DND-41 (cell line): ENCODE measurements at regions not wholly inside any gene's neighbourhood (a gene's known extent, or its start where the extent isn't known, plus 50 kb on each side); places are given as distances from the start of the nearest gene placed in this dataset.

Experiments used
- ATAC-seq: fragments of 200-7000 bp; cut with Tn5 transposase; 3 replicates; pipeline ENCODE4 v1.9.1; 2021; ENCODE audit warnings: low read depth; ENCODE audit not compliant: insufficient read depth
- DNase-seq: peaks from one replicate; pipeline ENCODE4 v3.0.0-alpha.2; 2020
- H2AFZ ChIP-seq: 2 replicates; pipeline ENCODE4 v1.6.0; 2012; ENCODE audit warnings: low read depth, low read length
- H3K27ac ChIP-seq: 2 replicates; pipeline ENCODE4 v1.5.1; 2012; ENCODE audit warnings: low read length, inconsistent platforms
- H3K27me3 ChIP-seq: fragments of 200-600 bp; sonication (generic); 2 replicates; pipeline ENCODE4 v1.6.0; 2012; ENCODE audit warnings: low read length, mild to moderate bottlenecking, inconsistent platforms; ENCODE audit not compliant: insufficient read depth, poor library complexity
- H3K36me3 ChIP-seq: 2 replicates; pipeline ENCODE4 v1.5.1; 2012; ENCODE audit warnings: low read length, inconsistent platforms; ENCODE audit not compliant: insufficient read depth
- H3K4me1 ChIP-seq: 2 replicates; pipeline ENCODE4 v1.5.1; 2012; ENCODE audit warnings: mild to moderate bottlenecking, low read length; ENCODE audit not compliant: insufficient read depth
- H3K4me2 ChIP-seq: 2 replicates; pipeline ENCODE4 v1.6.0; 2012; ENCODE audit warnings: mild to moderate bottlenecking, moderate library complexity, low read length, inconsistent platforms; ENCODE audit not compliant: insufficient read depth
- H3K4me3 ChIP-seq, 2 experiments: fragments of 200-600 bp in 1 of 2; shearing (Covaris generic) in 1 of 2; 2 replicates each; pipeline ENCODE4 v1.5.1; 2012 to 2016; ENCODE audit warnings: inconsistent platforms in 2 of 2, low read length in 2 of 2, mild to moderate bottlenecking in 2 of 2, low read depth in 1 of 2, moderate library complexity in 1 of 2
- H3K79me2 ChIP-seq: 2 replicates; pipeline ENCODE4 v1.6.0; 2012; ENCODE audit warnings: low read length, inconsistent platforms; ENCODE audit not compliant: insufficient read depth
- H3K9ac ChIP-seq: 2 replicates; pipeline ENCODE4 v1.6.0; 2012; ENCODE audit warnings: low read depth, mild to moderate bottlenecking, inconsistent platforms, low read length, moderate library complexity
- H3K9me3 ChIP-seq: 2 replicates; pipeline ENCODE4 v1.5.1; 2012; ENCODE audit warnings: low read length, moderate library complexity, mild to moderate bottlenecking, inconsistent platforms; ENCODE audit not compliant: insufficient read depth, severe bottlenecking
- H4K20me1 ChIP-seq: 2 replicates; pipeline ENCODE4 v1.6.0; 2012; ENCODE audit warnings: low read length; ENCODE audit not compliant: insufficient read depth
- EZH2 ChIP-seq: IDR thresholded peaks from 3 replicates; pipeline ENCODE4 v1.6.1; 2012; ENCODE audit warnings: borderline replicate concordance, low read depth, mild to moderate bottlenecking, moderate library complexity, low read length, inconsistent platforms; ENCODE audit not compliant: severe bottlenecking
- TF ChIP-seq, protein P1 (sequence below): IDR thresholded peaks from 2 replicates; pipeline ENCODE4 v1.5.1; 2012; ENCODE audit warnings: borderline replicate concordance, low read length, moderate library complexity, mild to moderate bottlenecking; ENCODE audit not compliant: poor library complexity, severe bottlenecking; ENCODE audit errors: extremely low read depth

DNA sequence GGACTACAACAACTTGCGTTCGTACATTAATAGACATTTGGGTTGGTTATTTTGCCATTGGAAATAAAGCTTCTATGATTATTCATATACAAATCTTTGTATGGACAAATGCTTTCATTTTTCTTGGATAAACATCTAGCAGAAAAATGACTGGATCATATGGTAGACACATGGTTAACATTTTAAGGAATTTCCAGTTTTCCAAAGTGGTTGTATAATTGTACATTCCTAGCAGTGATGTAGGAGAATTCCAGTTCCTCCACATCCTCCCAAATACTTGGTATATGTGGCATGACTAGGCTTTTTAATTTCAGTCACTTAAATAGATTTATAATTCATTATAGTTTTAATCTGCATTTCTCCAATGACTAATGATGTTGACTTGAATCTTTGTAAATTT lies 246.2 kb upstream of the NCAM1 start:
- Histone ChIP-seq H3K4me1 (no peaks in the 10 kb centered on the region), H3K9me3 (no peaks in the 10 kb centered on the region), H4K20me1 (no peaks in the 10 kb centered on the region), H3K4me3 (no peak overlapping the region), H3K9ac (no peak overlapping the region), H3K79me2 (no peaks in the 10 kb centered on the region), H2AFZ (no peak overlapping the region), H3K27me3 (no peaks in the 10 kb centered on the region), H3K36me3 (no peaks in the 10 kb centered on the region), H3K4me2 (no peak overlapping the region), H3K27ac (no peak overlapping the region)
- TF ChIP-seq, protein P1, sequence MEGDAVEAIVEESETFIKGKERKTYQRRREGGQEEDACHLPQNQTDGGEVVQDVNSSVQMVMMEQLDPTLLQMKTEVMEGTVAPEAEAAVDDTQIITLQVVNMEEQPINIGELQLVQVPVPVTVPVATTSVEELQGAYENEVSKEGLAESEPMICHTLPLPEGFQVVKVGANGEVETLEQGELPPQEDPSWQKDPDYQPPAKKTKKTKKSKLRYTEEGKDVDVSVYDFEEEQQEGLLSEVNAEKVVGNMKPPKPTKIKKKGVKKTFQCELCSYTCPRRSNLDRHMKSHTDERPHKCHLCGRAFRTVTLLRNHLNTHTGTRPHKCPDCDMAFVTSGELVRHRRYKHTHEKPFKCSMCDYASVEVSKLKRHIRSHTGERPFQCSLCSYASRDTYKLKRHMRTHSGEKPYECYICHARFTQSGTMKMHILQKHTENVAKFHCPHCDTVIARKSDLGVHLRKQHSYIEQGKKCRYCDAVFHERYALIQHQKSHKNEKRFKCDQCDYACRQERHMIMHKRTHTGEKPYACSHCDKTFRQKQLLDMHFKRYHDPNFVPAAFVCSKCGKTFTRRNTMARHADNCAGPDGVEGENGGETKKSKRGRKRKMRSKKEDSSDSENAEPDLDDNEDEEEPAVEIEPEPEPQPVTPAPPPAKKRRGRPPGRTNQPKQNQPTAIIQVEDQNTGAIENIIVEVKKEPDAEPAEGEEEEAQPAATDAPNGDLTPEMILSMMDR, result no peak
- no peak for TF ChIP-seq EZH2
- DNase-seq (no peak), ATAC-seq (no peak)

DNA sequence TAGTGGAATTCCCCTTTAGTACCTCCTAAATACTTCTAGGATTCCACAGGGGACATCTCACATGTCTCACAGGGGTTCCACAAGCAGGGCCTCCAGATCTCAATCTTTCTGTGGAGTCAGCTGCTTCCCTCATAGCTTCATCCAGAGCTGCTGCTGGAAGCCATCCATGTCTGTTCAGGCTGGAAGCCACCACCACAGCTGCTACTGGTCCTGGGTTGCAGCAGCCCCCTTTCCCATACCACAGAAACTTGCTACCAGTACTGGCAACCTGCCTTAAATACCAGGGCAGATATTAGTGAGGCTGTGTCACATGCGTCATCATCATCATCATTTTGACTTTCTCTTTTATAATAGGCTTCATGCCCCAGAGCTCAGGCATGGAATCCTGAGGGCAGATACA lies 242.7 kb upstream of the NCAM1 start:
- Histone ChIP-seq H3K4me1 (no peaks in the 10 kb centered on the region), H3K4me2 (no peak overlapping the region), H4K20me1 (no peaks in the 10 kb centered on the region), H3K27ac (no peak overlapping the region), H3K9ac (no peak overlapping the region), H2AFZ (no peak overlapping the region), H3K9me3 (no peaks in the 10 kb centered on the region), H3K36me3 (no peaks in the 10 kb centered on the region), H3K4me3 (no peak overlapping the region), H3K27me3 (no peaks in the 10 kb centered on the region), H3K79me2 (no peaks in the 10 kb centered on the region)
- no peak for TF ChIP-seq EZH2
- TF ChIP-seq, protein P1, result no peak
- DNase-seq, result no peak
- no peak for ATAC-seq

DNA sequence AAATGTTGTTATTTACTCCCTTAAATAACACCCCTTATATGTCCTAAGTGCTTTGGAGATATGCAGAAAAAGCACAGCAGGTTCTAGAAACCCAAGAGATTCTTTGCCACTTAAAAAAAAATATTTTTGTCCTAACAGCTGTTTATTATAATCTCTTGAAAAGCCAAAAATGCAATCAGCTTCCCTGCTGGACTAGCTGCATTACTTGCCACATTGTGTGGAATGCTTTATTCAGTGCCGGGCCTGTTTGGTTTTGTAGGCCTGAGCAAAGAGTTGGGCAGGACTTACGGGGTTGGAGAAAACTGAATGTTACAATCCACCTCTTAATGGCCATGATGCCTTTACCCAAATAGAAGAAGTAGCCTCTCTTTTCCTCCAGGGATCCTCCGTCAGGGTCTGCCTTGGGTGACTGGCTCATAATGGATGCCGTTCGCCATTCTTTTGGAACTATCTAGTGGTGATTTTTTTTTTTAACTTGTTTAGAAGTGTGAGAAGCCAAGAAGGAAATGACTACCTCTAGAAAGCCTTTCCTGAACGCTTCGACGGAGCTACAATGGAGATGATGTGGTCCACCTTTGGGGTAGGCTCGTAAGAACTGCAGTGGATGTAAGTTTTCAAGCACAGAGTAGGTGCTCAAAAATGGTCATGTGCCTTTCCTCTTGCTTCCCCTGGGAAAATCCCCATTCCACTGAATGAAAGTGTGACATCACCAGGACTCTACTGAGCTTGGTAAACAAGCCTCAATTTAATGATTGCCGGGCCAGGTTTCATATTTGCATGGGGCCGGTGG lies 241.3 kb upstream of the NCAM1 start:
- Histone ChIP-seq H3K4me3 (no peak overlapping the region), H2AFZ (no peak overlapping the region), H3K4me2 (no peak overlapping the region), H3K9me3 (no peaks in the 10 kb centered on the region), H3K9ac (no peak overlapping the region), H4K20me1 (no peaks in the 10 kb centered on the region), H3K27me3 (no peaks in the 10 kb centered on the region), H3K4me1 (no peaks in the 10 kb centered on the region), H3K36me3 (no peaks in the 10 kb centered on the region), H3K79me2 (no peaks in the 10 kb centered on the region), H3K27ac (no peak overlapping the region)
- DNase-seq (no peak), ATAC-seq (no peak)
- TF ChIP-seq, protein P1, result no peak
- TF ChIP-seq EZH2, result no peak

DNA sequence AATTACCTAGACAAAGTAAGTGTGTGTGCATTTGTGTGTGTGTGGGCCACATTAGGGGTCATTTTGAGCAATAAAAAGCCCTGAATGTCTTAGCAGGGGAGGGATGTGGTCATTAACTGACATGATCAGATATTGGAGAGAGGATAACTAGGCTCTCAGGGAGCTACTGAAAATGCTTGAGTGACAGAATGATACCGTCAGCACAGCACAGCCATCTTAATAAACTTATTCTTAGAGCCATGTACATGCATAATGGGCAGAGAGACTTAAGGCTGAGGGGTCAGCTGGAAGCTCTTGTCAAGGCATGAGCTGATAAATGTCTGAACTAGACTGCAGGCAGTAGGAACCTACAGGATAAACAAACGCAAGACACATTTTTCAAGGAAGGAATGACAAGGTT lies 239.1 kb upstream of the NCAM1 start:
- ATAC-seq (no peak), DNase-seq (no peak)
- TF ChIP-seq EZH2, result no peak
- TF ChIP-seq, protein P1, result no peak
- Histone ChIP-seq H3K36me3 (no peaks in the 10 kb centered on the region), H3K4me2 (no peak overlapping the region), H3K27ac (no peak overlapping the region), H3K27me3 (peaks cover 2% of the 10 kb centered on the region), H3K4me3 (no peak overlapping the region), H3K79me2 (no peaks in the 10 kb centered on the region), H3K4me1 (no peaks in the 10 kb centered on the region), H3K9me3 (no peaks in the 10 kb centered on the region), H2AFZ (no peak overlapping the region), H4K20me1 (no peaks in the 10 kb centered on the region), H3K9ac (no peak overlapping the region)
